Activated CD8-positive, alpha-beta T cell treated with anti-CD3 and anti-CD28 coated beads, Interleukin-2, amount 10 ng/mL, durations not matched to agents 7 days and 5 days (primary cell): ENCODE measurements at regions not wholly inside any gene's neighbourhood (a gene's known extent, or its start where the extent isn't known, plus 50 kb on each side); places are given as distances from the start of the nearest gene placed in this dataset.

Experiments
- ATAC-seq: fragments of 150-1000 bp; cut with Tn5 transposase; one replicate; pipeline ENCODE4 v1.10.0; 2021; ENCODE audit warnings: moderate library complexity
- CTCF ChIA-PET: fragments of 350-600 bp; sonication (Branson Sonifier 250); formaldehyde crosslinking; loops from one replicate; lab custom pipeline; 2021; ENCODE audit warnings: antibody characterized with exemption; lab: Charles Lee
- POLR2A ChIA-PET: fragments of 350-600 bp; sonication (Branson Sonifier 250); formaldehyde crosslinking; loops from one replicate; lab custom pipeline; 2021; ENCODE audit warnings: antibody characterized with exemption; lab: Charles Lee
- DNase-seq: peaks from one replicate; pipeline ENCODE4 v3.0.0-alpha.2; 2020
- H3K27ac Mint-ChIP-seq: one replicate; pipeline ENCODE4 v1.8.0; 2021; ENCODE audit warnings: mild to moderate bottlenecking, mixed read lengths
- H3K27me3 Mint-ChIP-seq: one replicate; pipeline ENCODE4 v1.8.0; 2021; ENCODE audit warnings: low read depth, mixed read lengths
- H3K36me3 Mint-ChIP-seq: one replicate; pipeline ENCODE4 v1.8.0; 2021; ENCODE audit warnings: low read depth, mixed read lengths
- H3K4me1 Mint-ChIP-seq: one replicate; pipeline ENCODE4 v1.8.0; 2021; ENCODE audit warnings: low read depth, mixed read lengths
- H3K4me3 Mint-ChIP-seq: one replicate; pipeline ENCODE4 v1.8.0; 2021; ENCODE audit warnings: mild to moderate bottlenecking, mixed read lengths
- H3K9me3 Mint-ChIP-seq: one replicate; pipeline ENCODE4 v1.8.0; 2022; ENCODE audit warnings: mixed read lengths; ENCODE audit not compliant: insufficient read depth

DNA sequence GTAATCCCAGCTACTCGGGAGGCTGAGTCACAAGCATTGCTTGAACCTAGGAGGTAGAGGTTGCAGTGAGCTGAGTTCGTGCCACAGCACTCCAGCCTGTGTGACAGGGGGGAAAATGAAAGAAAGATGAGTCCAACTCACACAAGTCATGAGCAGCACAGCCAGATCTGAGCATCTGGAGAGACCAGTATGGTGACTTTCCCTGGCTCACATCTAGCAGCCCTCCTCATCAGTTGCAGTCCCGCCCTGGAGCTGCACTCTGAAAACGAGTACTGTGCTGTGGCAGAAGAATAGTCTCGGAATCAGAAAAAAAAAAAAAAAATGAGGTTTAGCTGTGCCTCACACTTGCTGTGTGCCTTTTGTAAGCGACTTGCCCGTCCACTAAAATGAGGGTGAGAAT, 74.4 kb upstream of the TRIB2 start:
- Mint-ChIP-seq H3K36me3 (no peaks in the 10 kb centered on the region), H3K4me3 (no peak overlapping the region), H3K9me3 (peaks cover 10% of the 10 kb centered on the region), H3K27me3 (no peaks in the 10 kb centered on the region), H3K27ac (no peak overlapping the region), H3K4me1 (no peaks in the 10 kb centered on the region)
- ATAC-seq, result no peak
- ChIA-PET POLR2A (no interaction called here), CTCF (no interaction called here)
- no peak for DNase-seq

DNA sequence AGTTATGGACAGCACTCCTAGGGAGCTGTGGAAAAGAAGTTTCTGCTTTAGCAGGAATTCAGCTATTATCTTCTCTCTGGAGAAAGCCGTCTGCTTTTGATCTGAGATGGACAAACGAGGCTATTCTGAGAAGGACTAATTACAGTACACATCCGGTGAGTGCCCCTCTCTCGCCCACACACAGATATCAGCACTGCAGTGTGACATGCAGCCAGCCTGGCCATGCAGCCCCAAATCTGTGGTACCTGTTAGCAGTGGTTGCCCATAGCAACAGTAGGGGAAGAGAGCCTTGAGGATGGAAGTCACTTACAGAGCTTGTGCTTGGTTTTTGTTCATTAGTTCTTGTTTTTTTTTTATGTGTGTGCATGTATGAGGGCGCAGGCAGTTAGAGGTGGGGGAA, 73.9 kb upstream of the TRIB2 start:
- Mint-ChIP-seq H3K27ac (no peak overlapping the region), H3K9me3 (peaks cover 10% of the 10 kb centered on the region), H3K36me3 (no peaks in the 10 kb centered on the region), H3K27me3 (no peaks in the 10 kb centered on the region), H3K4me3 (no peak overlapping the region), H3K4me1 (no peaks in the 10 kb centered on the region)
- no peak for DNase-seq
- POLR2A ChIA-PET, result no interaction called here
- no peak for ATAC-seq
- CTCF ChIA-PET, result no interaction called here

DNA sequence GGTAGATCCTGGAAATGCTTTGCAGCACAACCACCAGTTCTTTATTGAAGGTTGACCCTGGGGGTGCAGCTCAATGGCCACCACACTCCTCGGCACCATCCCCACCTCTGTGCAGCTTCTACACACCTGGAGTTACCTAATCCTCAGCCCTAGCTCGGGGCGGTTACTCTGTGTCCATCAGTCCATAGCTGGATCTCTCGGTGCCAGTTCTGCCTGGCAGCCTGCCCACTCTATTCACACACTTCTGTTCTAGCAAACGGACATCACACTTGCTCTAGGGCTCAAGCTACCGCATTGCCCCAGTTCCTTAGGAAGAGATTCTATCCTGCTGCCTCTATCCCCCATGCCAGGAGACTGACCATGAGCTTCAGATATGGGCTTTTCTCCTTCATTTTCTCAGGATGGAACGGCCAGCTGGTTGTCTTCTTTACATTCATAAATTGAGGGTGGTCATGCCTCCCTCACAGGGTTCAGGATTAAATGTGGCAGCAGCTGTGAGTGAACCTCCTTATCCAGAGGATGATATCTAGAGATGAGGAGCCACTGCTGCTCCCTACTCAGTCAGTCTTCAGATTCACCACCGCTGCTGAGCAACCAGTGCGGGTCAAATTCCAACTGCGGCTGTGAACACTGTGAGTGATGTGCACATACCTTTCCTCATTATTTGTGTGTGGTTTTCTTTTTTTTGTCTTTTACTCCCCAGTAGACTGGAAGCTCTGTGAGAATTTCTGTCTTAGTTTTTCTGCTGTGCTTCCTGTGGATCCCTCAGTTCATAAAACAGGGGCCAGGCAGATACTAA, 66.9 kb upstream of the TRIB2 start:
- H3K4me3 Mint-ChIP-seq, result no peak overlapping the region
- H3K4me1 Mint-ChIP-seq, result no peaks in the 10 kb centered on the region
- POLR2A ChIA-PET, result interaction anchor here (1.3 kb wide), 1 partner anchor 10 kb away, joined by 4 read pairs; no protein-coding TSS in a partner anchor
- no peak overlapping the region for H3K27ac Mint-ChIP-seq
- DNase-seq (no peak), ATAC-seq (no peak)
- no peaks in the 10 kb centered on the region for H3K27me3 Mint-ChIP-seq
- peaks cover 4% of the 10 kb centered on the region for H3K9me3 Mint-ChIP-seq
- no peaks in the 10 kb centered on the region for H3K36me3 Mint-ChIP-seq
- CTCF ChIA-PET, result no interaction called here

DNA sequence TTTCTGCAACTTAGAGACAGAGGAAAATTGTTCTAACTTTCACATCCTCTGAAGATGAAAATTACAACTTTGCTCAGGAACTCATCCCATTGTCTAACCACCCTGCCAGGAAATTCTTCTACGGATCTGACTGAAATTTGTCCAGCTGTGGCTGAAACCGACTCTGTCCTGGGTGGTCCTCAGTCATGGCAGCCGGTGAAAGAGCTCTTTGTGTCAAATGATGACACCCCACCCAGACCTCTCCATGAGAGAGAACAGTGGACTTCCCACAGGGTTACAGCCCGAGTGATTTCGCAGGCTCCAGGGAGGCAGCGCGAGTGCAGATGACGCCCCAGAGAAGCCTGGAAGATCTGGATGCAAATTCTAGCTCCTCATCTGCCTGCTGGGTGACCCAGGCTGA, 65.1 kb upstream of the TRIB2 start:
- Mint-ChIP-seq H3K4me3 (no peak overlapping the region), H3K36me3 (no peaks in the 10 kb centered on the region), H3K27ac (no peak overlapping the region), H3K4me1 (no peaks in the 10 kb centered on the region), H3K27me3 (no peaks in the 10 kb centered on the region), H3K9me3 (no peaks in the 10 kb centered on the region)
- no peak for DNase-seq
- ChIA-PET CTCF (no interaction called here), POLR2A (no interaction called here)
- ATAC-seq, result no peak

DNA sequence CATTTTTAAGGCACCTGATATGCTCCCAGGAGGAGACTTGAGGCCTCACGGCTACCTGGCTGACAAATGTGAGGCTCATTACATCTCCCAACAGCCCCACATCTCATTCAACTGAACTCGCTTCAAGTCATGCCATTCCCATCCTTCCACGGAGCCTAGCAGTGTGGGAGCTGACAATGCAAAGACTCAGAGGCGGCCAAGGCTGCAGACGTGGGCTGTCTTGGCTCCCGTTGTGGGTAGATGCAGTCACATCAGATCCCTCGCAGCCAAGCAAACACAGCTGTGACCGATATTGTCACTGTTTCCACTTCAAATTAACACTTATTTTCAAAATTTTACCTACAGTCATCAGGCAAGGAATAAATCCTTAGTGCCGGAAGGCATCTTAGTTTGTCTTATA, 64.0 kb upstream of the TRIB2 start:
- ChIA-PET CTCF (no interaction called here), POLR2A (no interaction called here)
- Mint-ChIP-seq H3K36me3 (no peaks in the 10 kb centered on the region), H3K4me3 (no peak overlapping the region), H3K27ac (no peak overlapping the region), H3K9me3 (no peaks in the 10 kb centered on the region), H3K4me1 (no peaks in the 10 kb centered on the region), H3K27me3 (no peaks in the 10 kb centered on the region)
- ATAC-seq (no peak), DNase-seq (no peak)

DNA sequence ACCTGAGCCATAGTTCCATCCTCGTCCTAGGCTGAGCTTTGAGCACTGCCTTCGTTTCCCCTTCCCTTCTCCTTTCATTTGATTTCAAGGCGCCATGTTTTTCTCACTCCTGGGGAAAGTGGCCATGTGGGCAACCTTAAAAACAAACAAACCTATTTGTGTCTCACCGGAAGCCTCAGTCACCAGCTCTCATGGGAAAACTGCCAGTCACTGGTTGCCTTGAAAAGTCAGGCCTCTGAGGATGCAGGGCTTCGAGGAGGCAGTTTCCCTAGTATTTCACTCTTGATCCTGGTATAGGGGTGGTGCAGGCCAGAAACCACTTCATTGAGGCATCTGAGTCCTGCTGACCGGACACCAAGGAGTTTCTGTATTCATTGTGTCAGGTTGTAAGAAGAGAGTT, 59.2 kb upstream of the TRIB2 start:
- Mint-ChIP-seq H3K36me3 (no peaks in the 10 kb centered on the region), H3K4me1 (peaks cover 3% of the 10 kb centered on the region), H3K27ac (no peak overlapping the region), H3K9me3 (no peaks in the 10 kb centered on the region), H3K27me3 (no peaks in the 10 kb centered on the region), H3K4me3 (no peak overlapping the region)
- ATAC-seq (no peak), DNase-seq (no peak)
- ChIA-PET POLR2A (no interaction called here), CTCF (interaction anchor here (0.6 to 1.0 kb wide), 2 partner anchors 43 to 52 kb away, joined by 3 read pairs; no protein-coding TSS in a partner anchor)

DNA sequence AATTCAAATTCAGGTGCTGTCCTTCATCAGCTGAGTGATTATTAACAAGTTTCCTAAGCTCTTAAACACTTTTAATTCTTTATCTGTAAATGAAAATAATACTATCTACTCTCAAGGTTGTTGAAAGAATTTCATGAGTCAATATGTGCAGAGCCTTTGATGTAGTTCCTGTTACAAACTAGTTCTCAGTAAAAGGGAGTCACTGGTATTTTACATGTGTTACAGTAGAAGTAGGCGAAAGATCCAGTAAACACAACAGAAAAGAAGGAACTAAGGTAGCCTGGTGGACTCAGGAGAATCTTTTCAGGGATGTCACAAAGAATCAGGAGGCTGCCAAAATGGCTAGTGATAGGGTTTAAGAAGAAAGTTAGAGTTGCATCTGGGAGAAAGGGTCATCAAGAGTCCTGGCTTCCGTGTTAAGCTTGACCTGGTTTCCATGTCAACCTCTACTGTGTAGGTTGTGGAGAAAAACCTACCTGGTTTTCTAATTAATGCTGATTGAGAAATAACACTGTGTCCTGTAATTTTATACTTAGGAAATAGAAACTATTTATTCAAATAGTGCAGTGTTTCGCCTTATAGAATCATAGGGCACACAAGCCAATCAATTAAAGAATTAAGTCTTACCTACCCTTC, 58.3 kb upstream of the TRIB2 start:
- ATAC-seq, result no peak
- Mint-ChIP-seq H3K36me3 (no peaks in the 10 kb centered on the region), H3K27ac (no peak overlapping the region), H3K27me3 (no peaks in the 10 kb centered on the region), H3K4me1 (peaks cover 3% of the 10 kb centered on the region), H3K9me3 (no peaks in the 10 kb centered on the region), H3K4me3 (no peak overlapping the region)
- DNase-seq, result no peak
- ChIA-PET POLR2A (no interaction called here), CTCF (no interaction called here)

DNA sequence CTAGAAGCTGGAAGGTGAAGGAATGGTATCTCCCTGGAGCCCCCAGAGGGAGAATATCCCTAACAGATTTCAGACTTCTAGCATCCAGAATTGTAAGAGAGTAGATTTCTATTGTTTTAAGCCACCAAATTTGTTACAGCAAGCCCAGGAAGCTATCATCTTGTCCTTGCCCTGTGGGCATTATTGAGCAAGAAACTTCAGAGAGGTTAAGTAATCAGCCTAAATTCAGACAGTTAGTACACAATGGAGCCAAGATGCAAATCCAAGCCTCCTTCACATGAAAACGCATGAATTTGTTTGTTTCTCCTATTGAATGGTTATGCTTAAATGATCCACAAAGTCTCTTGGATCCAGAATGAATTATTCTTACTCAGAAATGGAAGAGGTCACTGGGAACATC, 55.2 kb upstream of the TRIB2 start:
- POLR2A ChIA-PET, result no interaction called here
- Mint-ChIP-seq H3K9me3 (peaks cover 6% of the 10 kb centered on the region), H3K4me3 (no peak overlapping the region), H3K4me1 (peaks cover 3% of the 10 kb centered on the region), H3K27ac (no peak overlapping the region), H3K27me3 (peaks cover 2% of the 10 kb centered on the region), H3K36me3 (no peaks in the 10 kb centered on the region)
- DNase-seq (no peak), ATAC-seq (no peak)
- CTCF ChIA-PET, result interaction anchor here (0.9 kb wide), 1 partner anchor 269 kb away, joined by 3 read pairs; no protein-coding TSS in a partner anchor

DNA sequence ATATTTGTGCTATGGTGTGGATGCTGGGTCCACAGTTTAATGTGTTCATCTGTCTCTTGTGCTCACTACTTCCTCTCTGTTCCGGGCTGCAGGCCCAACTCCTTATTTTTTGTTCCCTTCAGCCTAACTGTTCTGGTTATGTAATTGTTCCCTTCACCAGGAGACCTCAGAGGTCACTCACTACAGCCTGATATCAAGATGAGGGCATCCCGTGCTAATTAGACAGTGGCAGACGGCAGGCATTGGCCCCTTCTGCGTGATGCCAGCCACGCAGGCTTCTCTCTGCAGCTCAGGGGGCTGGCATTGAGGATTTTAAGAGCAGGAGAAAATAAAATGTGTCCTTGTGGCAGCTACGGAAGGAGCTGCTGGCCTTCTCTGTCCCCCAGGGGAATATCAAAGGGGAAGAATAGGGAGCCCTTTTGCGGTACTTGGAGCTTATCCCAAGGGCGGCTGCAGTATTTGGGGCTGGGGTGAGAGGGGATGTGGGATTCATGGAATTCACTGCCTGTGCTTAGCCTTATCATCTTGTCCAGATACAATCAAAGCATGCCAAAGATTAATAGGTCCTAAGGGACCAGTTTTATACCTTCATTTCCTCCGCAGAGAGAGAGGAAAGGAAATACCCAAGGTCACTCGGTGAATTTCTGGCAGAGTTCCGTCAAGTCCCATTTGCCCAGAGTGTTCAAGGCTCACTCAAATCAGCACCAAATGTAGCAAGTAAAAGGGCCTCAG, 53.3 kb upstream of the TRIB2 start:
- CTCF ChIA-PET, result no interaction called here

DNA sequence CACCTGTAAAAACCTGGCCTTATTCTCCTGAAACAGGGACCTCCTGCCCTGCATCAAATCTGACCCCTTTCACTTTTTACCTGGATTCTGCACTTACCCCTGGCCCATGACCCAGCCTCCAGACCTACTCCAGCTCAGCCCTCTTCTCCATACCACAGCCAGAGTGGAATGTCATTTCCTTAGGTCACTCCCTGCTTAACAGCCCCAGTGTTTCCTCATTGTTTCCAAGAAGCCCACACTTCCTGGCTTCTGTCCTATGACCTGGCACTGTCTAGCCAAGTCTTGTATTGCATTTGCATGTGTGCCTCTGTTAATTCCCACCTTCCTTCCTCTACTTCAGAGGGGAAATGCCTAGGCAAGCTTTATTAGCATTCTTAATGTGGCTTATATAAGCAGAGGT, 51.4 kb upstream of the TRIB2 start:
- CTCF ChIA-PET, result no interaction called here
- Mint-ChIP-seq H3K9me3 (peaks cover 12% of the 10 kb centered on the region), H3K4me3 (no peak overlapping the region), H3K27me3 (peaks cover 2% of the 10 kb centered on the region), H3K27ac (no peak overlapping the region), H3K36me3 (no peaks in the 10 kb centered on the region), H3K4me1 (no peaks in the 10 kb centered on the region)
- ATAC-seq, result no peak
- DNase-seq, result no peak
- POLR2A ChIA-PET, result no interaction called here

More for the DNA sequence above, 53.3 kb upstream of the TRIB2 start:
- DNase-seq (no peak), ATAC-seq (no peak)
- H3K4me3 Mint-ChIP-seq, result no peak overlapping the region
- POLR2A ChIA-PET, result no interaction called here
- peaks cover under 1% of the 10 kb centered on the region for H3K4me1 Mint-ChIP-seq
- no peaks in the 10 kb centered on the region for H3K36me3 Mint-ChIP-seq
- no peak overlapping the region for H3K27ac Mint-ChIP-seq
- H3K9me3 Mint-ChIP-seq, result peaks cover 12% of the 10 kb centered on the region
- H3K27me3 Mint-ChIP-seq, result peaks cover 2% of the 10 kb centered on the region

DNA sequence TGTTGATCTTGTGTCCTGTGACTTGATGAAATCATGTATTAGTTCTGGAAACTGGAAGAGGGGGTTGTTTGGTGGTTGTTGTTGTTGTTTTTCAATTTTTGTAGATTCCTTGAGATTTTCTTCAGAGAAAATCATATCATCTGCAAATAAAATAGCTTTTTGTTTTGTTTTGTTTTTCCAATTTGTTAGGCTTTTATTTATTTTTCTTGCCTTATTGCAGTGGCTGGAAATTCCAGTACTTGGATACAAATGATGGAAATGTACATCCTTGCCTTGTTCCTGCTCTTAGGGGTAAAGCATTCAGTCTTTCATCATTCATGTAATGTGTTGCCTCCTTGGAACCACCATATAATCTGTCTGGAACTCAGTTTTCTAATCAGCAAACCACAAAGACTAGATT, 50.3 kb upstream of the TRIB2 start:
- no peak overlapping the region for H3K27ac Mint-ChIP-seq
- no peaks in the 10 kb centered on the region for H3K36me3 Mint-ChIP-seq
- ChIA-PET CTCF (no interaction called here), POLR2A (no interaction called here)
- DNase-seq, result no peak
- no peak for ATAC-seq
- H3K27me3 Mint-ChIP-seq, result peaks cover 2% of the 10 kb centered on the region
- no peaks in the 10 kb centered on the region for H3K4me1 Mint-ChIP-seq
- peaks cover 12% of the 10 kb centered on the region for H3K9me3 Mint-ChIP-seq
- H3K4me3 Mint-ChIP-seq, result no peak overlapping the region
